ENCODE measurements at regions not wholly inside any gene's neighbourhood (a gene's known extent, or its start where the extent isn't known, plus 50 kb on each side); places are given as distances from the start of the nearest gene placed in this dataset.
A peak's percentile ranks its signal among the peaks of the same experiment; 100 is the strongest.
"Not testable (repeated sequence)": the region's sequence is repeated elsewhere in the genome, so short reads cannot be mapped to it uniquely, and the experiment has no call there.

GRCh38 chr6:76764057-76764456 is 691.6 kb upstream of the IMPG1 start:
- no peak for DNase-seq

GRCh38 chr6:76752841-76753240 is 680.4 kb upstream of the IMPG1 start:
- DNase-seq = no peak

GRCh38 chr6:76745388-76745787 is 672.9 kb upstream of the IMPG1 start:
- not testable (repeated sequence) for DNase-seq

GRCh38 chr6:76744151-76744720 is 671.8 kb upstream of the IMPG1 start:
- DNase-seq = not testable (repeated sequence)

GRCh38 chr6:76742919-76743318 is 670.5 kb upstream of the IMPG1 start:
- DNase-seq = no peak

- DNase-seq = no peak
These were observed 647.0 kb upstream of the IMPG1 start for GRCh38 chr6:76719449-76719848.

GRCh38 chr6:76708641-76709331 is 636.3 kb upstream of the IMPG1 start:
- no peak for DNase-seq

GRCh38 chr6:76707630-76708029 is 635.2 kb upstream of the IMPG1 start:
- DNase-seq = no peak

GRCh38 chr6:76706631-76707030 is 634.2 kb upstream of the IMPG1 start:
- peak; percentile 29 for DNase-seq

- no peak for DNase-seq
These were observed 633.6 kb upstream of the IMPG1 start for GRCh38 chr6:76706086-76706485.

- DNase-seq = no peak
These were observed 631.3 kb upstream of the IMPG1 start for GRCh38 chr6:76703786-76704185.

GRCh38 chr6:76703285-76703684 is 630.8 kb upstream of the IMPG1 start:
- no peak for DNase-seq

- DNase-seq = no peak
These were observed 629.7 kb upstream of the IMPG1 start for GRCh38 chr6:76702187-76702586.

GRCh38 chr6:76701610-76702009 is 629.1 kb upstream of the IMPG1 start:
- DNase-seq = peak; percentile 30

- no peak for DNase-seq
These were observed 625.1 kb upstream of the IMPG1 start for GRCh38 chr6:76697585-76697984.

GRCh38 chr6:76694795-76695194 is 622.3 kb upstream of the IMPG1 start:
- no peak for DNase-seq

GRCh38 chr6:76684875-76685274 is 612.4 kb upstream of the IMPG1 start:
- peak; percentile 30 for DNase-seq

GRCh38 chr6:76683985-76684384 is 611.5 kb upstream of the IMPG1 start:
- no peak for DNase-seq

- DNase-seq = peak; percentile 26
These were observed 610.4 kb upstream of the IMPG1 start for GRCh38 chr6:76682842-76683241.

GRCh38 chr6:76681781-76682180 is 609.3 kb upstream of the IMPG1 start:
- no peak for DNase-seq

GRCh38 chr6:76677017-76677416 is 604.6 kb upstream of the IMPG1 start:
- DNase-seq = no peak

- no peak for DNase-seq
These were observed 599.3 kb upstream of the IMPG1 start for GRCh38 chr6:76671751-76672150.

- DNase-seq = no peak
These were observed 571.8 kb upstream of the IMPG1 start for GRCh38 chr6:76644231-76644630.

GRCh38 chr6:76639941-76640340 is 567.5 kb upstream of the IMPG1 start:
- DNase-seq = no peak

GRCh38 chr6:76634695-76635094 is 562.2 kb upstream of the IMPG1 start:
- no peak for DNase-seq

All from eye (tissue), 1 donor.